NCI-H446 treated with DMSO at 0.1 percent for 48 hours (cell line): ENCODE measurements at regions not wholly inside any gene's neighbourhood (a gene's known extent, or its start where the extent isn't known, plus 50 kb on each side); places are given as distances from the start of the nearest gene placed in this dataset.
A peak's percentile ranks its signal among the peaks of the same experiment; 100 is the strongest.
"Not testable (repeated sequence)": the region's sequence is repeated elsewhere in the genome, so short reads cannot be mapped to it uniquely, and the experiment has no call there.

Source experiments
- DNase-seq: peaks from one replicate; lab custom pipeline; 2025; lab: John Stamatoyannopoulos, UW

GRCh38 chr11:101741479-101742175, 157.8 kb upstream of the TRPC6 start:
- DNase-seq: no peak

DNA sequence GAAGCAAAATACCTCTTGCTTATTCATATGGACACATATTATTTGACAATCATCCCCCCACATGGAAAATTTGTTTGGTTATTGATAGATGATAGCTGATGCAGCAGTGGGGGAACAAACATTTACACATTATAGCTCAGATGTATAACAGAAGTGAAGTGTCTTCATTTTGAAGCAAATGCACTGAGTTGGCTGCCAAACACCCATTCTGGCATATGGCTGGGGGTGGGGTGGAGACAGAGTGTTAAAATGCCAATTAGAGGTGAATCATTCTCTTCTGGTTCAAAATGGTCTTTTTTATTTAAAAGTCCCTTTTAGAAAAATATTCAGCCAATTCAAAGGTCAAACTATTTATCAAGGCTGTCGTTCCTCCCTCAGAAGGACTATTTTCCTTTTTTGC, 157.3 kb upstream of the TRPC6 start:
- peak; percentile 81 for DNase-seq

DNA sequence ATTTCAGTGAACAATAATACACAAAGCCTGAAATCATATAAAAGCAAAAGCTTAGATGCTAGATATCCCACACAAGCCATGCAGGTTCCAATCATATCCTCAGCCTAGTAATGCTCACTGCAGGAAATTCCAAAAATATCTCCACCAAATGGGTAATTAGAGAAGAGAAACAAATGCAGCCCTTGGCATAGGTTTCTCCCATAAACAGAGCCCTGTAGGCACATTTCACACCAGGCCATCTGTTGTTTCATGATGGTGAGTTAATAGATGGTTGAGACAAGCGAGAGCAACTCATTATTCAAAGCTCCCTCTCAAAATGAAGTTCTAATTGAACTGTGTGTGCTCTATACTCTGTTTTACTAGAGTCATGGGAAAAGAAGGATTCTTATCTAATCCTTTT, 154.6 kb upstream of the TRPC6 start:
- peak; percentile 94 for DNase-seq

DNA sequence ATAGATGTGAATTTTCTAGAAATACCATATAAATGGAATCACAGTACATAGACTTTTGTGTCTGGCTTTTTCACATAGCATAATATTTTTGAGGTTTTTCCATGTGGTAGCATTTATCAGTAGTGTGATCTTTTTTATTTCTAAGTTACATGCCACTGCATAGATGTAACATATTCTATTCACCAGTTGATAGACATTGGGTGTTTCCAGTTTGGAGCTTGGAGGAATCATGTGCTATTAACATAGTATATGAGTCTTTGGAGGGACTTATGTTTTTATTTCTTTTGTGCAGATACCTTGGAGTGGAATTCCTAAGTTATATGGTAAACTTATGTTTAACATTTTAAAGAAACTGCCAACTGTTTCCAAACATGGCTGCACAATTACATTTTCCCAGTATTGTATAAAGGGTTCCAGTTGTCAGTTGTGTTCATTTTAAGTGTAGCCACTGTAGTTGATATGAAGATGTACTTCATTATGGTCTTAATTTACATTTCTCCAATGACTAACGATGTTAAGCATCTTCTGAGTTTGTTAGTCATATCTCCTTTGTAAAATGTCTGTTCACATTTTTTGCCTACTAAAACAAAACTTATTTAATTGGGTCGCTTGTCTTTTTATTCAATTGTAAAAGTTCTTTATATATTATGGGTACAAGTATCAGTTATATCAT, 145.7 kb upstream of the TRPC6 start:
- DNase-seq: no peak

DNA sequence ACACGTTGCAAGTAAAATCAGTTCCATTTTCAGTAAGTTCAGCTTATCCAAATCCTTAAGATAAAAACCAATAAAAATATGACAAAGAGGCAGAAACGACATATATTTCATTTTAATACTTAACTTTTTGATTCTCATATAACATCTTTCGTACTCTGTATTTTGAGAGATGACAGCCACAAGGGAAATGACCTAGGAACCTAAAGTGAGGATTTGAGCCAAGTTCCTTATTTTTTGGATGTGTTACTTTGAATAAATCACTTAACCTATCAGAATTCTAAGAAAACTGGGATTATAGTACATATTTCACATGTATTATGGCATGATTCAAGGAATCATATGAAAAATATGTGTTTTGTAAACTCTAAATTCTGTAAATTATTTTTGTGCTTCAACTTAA, 143.6 kb upstream of the TRPC6 start:
- DNase-seq: no peak

GRCh38 chr11:101726988-101727387, 143.2 kb upstream of the TRPC6 start:
- no peak for DNase-seq

- DNase-seq: no peak
These were observed 139.6 kb upstream of the TRPC6 start for GRCh38 chr11:101723371-101723770.

DNA sequence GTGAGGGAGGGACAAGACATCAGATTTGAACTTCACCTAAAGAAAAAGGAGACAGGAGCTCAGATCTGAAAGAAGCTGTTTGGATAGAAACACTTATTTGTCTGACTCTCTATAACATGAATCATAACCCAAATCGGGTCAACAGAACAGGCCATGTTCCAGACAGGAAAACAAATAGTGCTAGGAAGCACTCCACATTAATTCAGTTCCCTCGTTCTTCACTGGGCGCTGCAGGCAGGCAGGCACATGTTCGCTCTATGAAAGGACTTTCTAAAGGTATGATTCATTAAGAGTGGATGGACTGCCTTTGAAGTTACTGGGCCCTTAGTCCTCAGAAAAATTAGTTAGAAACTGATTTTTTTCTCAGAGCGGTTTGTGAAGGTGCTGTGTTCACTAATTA, 137.5 kb upstream of the TRPC6 start:
- no peak for DNase-seq

GRCh38 chr11:101718402-101718801, 134.6 kb upstream of the TRPC6 start:
- DNase-seq: no peak

- no peak for DNase-seq
These were observed 133.8 kb upstream of the TRPC6 start for GRCh38 chr11:101717619-101718018.

GRCh38 chr11:101715281-101715680, 131.5 kb upstream of the TRPC6 start:
- DNase-seq: no peak

- no peak for DNase-seq
These were observed 123.7 kb upstream of the TRPC6 start for GRCh38 chr11:101707477-101707876.

- no peak for DNase-seq
These were observed 122.7 kb upstream of the TRPC6 start for GRCh38 chr11:101706541-101706940.

- no peak for DNase-seq
These were observed 122.2 kb upstream of the TRPC6 start for GRCh38 chr11:101705972-101706371.

DNA sequence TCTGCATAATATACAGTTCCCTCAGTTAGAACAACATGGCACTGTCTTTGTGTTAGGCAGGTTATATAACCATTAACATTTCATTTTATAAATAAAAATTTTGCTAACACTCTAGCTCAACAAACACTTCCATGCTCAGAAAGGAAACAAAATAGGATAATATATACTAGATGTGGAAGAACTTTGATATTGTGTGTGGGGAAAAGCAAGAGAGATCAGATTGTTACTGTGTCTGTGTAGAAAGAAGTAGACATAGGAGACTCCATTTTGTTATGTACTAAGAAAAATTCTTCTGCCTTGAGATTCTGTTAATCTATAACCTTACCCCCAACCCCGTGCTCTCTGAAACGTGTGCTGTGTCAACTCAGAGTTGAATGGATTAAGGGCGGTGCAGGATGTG, 111.1 kb upstream of the TRPC6 start:
- DNase-seq: not testable (repeated sequence)

DNA sequence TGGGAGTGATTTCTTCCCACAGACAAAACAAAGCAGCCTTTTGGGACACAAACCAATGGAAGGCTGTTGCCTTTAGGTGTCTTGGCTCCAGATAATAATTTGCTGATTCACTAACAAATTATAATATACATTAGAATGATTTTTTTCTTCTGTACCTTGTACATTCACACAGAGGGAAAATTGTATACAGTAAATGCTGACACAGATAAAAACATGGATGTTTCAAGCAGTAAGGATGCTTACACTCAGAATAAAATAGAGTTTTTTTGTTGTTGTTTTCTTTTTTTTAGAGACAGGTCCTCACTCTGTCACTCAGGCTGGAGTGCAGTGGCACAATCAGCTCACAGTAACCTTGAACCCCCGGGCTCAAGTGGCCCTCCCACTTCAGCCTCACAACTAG, 109.2 kb upstream of the TRPC6 start:
- no peak for DNase-seq

GRCh38 chr11:101686514-101686913, 102.7 kb upstream of the TRPC6 start:
- DNase-seq: peak; percentile 68

GRCh38 chr11:101668236-101668635, 84.4 kb upstream of the TRPC6 start:
- DNase-seq: no peak

DNA sequence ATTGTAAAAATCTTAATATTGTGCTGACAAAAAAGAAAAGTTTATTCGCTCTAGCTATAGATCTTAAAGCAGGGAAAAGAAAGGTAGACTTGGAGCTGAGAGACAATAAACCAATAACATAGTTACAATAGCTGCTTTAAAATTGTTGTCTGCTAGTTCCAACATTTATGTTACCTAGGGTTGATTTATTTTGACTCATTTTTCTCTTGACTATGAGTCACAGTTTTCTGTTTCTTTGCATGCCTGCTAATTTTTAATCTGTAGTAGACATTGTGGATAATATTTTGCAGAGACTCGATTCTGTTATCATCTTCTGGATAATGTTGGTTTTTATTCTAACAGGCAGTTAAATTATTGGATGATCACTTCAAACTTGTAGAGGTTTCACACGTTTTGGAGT, 83.1 kb upstream of the TRPC6 start:
- DNase-seq: no peak

GRCh38 chr11:101661559-101661958, 77.8 kb upstream of the TRPC6 start:
- DNase-seq: no peak
